CD1c-positive myeloid dendritic cell (primary cell): ENCODE measurements at regions not wholly inside any gene's neighbourhood (a gene's known extent, or its start where the extent isn't known, plus 50 kb on each side); places are given as distances from the start of the nearest gene placed in this dataset.

ENCODE experiments used
- DNase-seq: peaks from one replicate; pipeline ENCODE4 v3.0.0-alpha.2; 2016; ENCODE audit errors: extremely low spot score

- no peak for DNase-seq
Observed at GRCh38 chr14:83799233-83799632, 1730.7 kb upstream of the FLRT2 start.

GRCh38 chr14:83814896-83815295 is 1715.0 kb upstream of the FLRT2 start:
- no peak for DNase-seq

- no peak for DNase-seq
Observed at GRCh38 chr14:83816761-83817160, 1713.2 kb upstream of the FLRT2 start.

- no peak for DNase-seq
Observed at GRCh38 chr14:83825843-83826242, 1704.1 kb upstream of the FLRT2 start.

GRCh38 chr14:83826838-83827237 is 1703.1 kb upstream of the FLRT2 start:
- DNase-seq: no peak

GRCh38 chr14:83827383-83827782 is 1702.6 kb upstream of the FLRT2 start:
- no peak for DNase-seq

- DNase-seq: no peak
Observed at GRCh38 chr14:83828406-83828805, 1701.5 kb upstream of the FLRT2 start.

- DNase-seq: no peak
Observed at GRCh38 chr14:83830316-83830715, 1699.6 kb upstream of the FLRT2 start.

- DNase-seq: no peak
Observed at GRCh38 chr14:83838226-83838625, 1691.7 kb upstream of the FLRT2 start.

- DNase-seq: no peak
Observed at GRCh38 chr14:83842547-83842946, 1687.4 kb upstream of the FLRT2 start.

GRCh38 chr14:83847102-83847501 is 1682.8 kb upstream of the FLRT2 start:
- DNase-seq: no peak

GRCh38 chr14:83850092-83850491 is 1679.9 kb upstream of the FLRT2 start:
- no peak for DNase-seq

- DNase-seq: no peak
Observed at GRCh38 chr14:83856334-83856733, 1673.6 kb upstream of the FLRT2 start.

GRCh38 chr14:83860631-83861155 is 1669.3 kb upstream of the FLRT2 start:
- DNase-seq: no peak

- no peak for DNase-seq
Observed at GRCh38 chr14:83863042-83863774, 1666.7 kb upstream of the FLRT2 start.

- DNase-seq: no peak
Observed at GRCh38 chr14:83864106-83864505, 1665.8 kb upstream of the FLRT2 start.

GRCh38 chr14:83867566-83868225 is 1662.2 kb upstream of the FLRT2 start:
- DNase-seq: no peak

- no peak for DNase-seq
Observed at GRCh38 chr14:83870546-83871270, 1659.2 kb upstream of the FLRT2 start.

- no peak for DNase-seq
Observed at GRCh38 chr14:83873669-83874068, 1656.3 kb upstream of the FLRT2 start.

GRCh38 chr14:83874662-83875061 is 1655.3 kb upstream of the FLRT2 start:
- no peak for DNase-seq

GRCh38 chr14:83883732-83884131 is 1646.2 kb upstream of the FLRT2 start:
- no peak for DNase-seq

GRCh38 chr14:83885837-83886293 is 1644.1 kb upstream of the FLRT2 start:
- no peak for DNase-seq

- no peak for DNase-seq
Observed at GRCh38 chr14:83887866-83888265, 1642.1 kb upstream of the FLRT2 start.
